Activated CD4-positive, alpha-beta memory T cell treated with anti-CD3 and anti-CD28 coated beads for 36 hours (primary cell): ENCODE measurements at regions not wholly inside any gene's neighbourhood (a gene's known extent, or its start where the extent isn't known, plus 50 kb on each side); places are given as distances from the start of the nearest gene placed in this dataset.

ENCODE experiments used
- CTCF ChIA-PET: fragments of 350-600 bp; sonication (Branson Sonifier 250); formaldehyde crosslinking; loops from one replicate; lab custom pipeline; 2021; ENCODE audit warnings: antibody characterized with exemption, inconsistent platforms; lab: Charles Lee
- POLR2A ChIA-PET: fragments of 350-600 bp; sonication (Branson Sonifier 250); formaldehyde crosslinking; loops from one replicate; lab custom pipeline; 2021; ENCODE audit warnings: antibody characterized with exemption; lab: Charles Lee
- DNase-seq: peaks from one replicate; pipeline ENCODE4 v3.0.0-alpha.2; 2020
- H3K27ac Mint-ChIP-seq: one replicate; pipeline ENCODE4 v1.8.0; 2021; ENCODE audit warnings: mixed read lengths
- H3K27me3 Mint-ChIP-seq: one replicate; pipeline ENCODE4 v1.8.0; 2021; ENCODE audit warnings: mixed read lengths
- H3K36me3 Mint-ChIP-seq: one replicate; pipeline ENCODE4 v1.8.0; 2021; ENCODE audit warnings: mixed read lengths
- H3K4me1 Mint-ChIP-seq: one replicate; pipeline ENCODE4 v1.8.0; 2021; ENCODE audit warnings: low read depth, mixed read lengths
- H3K4me3 Mint-ChIP-seq: one replicate; pipeline ENCODE4 v1.8.0; 2021; ENCODE audit warnings: mild to moderate bottlenecking, mixed read lengths
- H3K9me3 Mint-ChIP-seq: one replicate; pipeline ENCODE4 v1.8.0; 2021; ENCODE audit warnings: mixed read lengths
- intact Hi-C: fragments of 100-400 bp; cut with micrococcal nuclease; formaldehyde crosslinking; loops from one replicate; pipeline ENCODE4 v1.15.1; 2023

GRCh38 chr12:19894050-19894449 is 454.8 kb downstream of the AEBP2 start:
- no peak overlapping the region for H3K4me3 Mint-ChIP-seq
- DNase-seq, result no peak
- H3K36me3 Mint-ChIP-seq, result no peaks in the 10 kb centered on the region
- H3K4me1 Mint-ChIP-seq, result peaks cover 20% of the 10 kb centered on the region
- H3K27me3 Mint-ChIP-seq, result no peaks in the 10 kb centered on the region
- ChIA-PET POLR2A (interaction anchor here (0.7 to 1.8 kb wide), 5 partner anchors 44 to 94 kb away, joined by 3 to 5 read pairs (median 5); no protein-coding TSS in a partner anchor), CTCF (interaction anchor here (0.6 to 2.3 kb wide), 5 partner anchors 27 to 251 kb away, joined by 3 to 11 read pairs (median 6); no protein-coding TSS in a partner anchor)
- peak overlapping the region; percentile 86 for H3K27ac Mint-ChIP-seq
- no peaks in the 10 kb centered on the region for H3K9me3 Mint-ChIP-seq
- intact Hi-C loops, result loop anchor here (1.0 to 5.0 kb wide), 6 partner anchors 47 to 219 kb away; no protein-coding TSS in a partner anchor

GRCh38 chr12:19894803-19895202 is 455.5 kb downstream of the AEBP2 start:
- Mint-ChIP-seq H3K9me3 (no peaks in the 10 kb centered on the region), H3K27ac (peak overlapping the region; percentile 86), H3K36me3 (no peaks in the 10 kb centered on the region), H3K4me1 (peaks cover 20% of the 10 kb centered on the region), H3K27me3 (no peaks in the 10 kb centered on the region), H3K4me3 (no peak overlapping the region)
- DNase-seq, result no peak
- POLR2A ChIA-PET, result interaction anchor here (0.6 to 1.6 kb wide), 5 partner anchors 45 to 463 kb away, joined by 3 to 5 read pairs (median 3); no protein-coding TSS in a partner anchor
- CTCF ChIA-PET, result interaction anchor here (0.8 to 2.3 kb wide), 4 partner anchors 21 to 155 kb away, joined by 3 to 11 read pairs (median 8); no protein-coding TSS in a partner anchor
- intact Hi-C loops, result loop anchor here (1.0 to 5.0 kb wide), 9 partner anchors 48 to 463 kb away; no protein-coding TSS in a partner anchor

- Mint-ChIP-seq H3K4me1 (peaks cover 20% of the 10 kb centered on the region), H3K27ac (no peak overlapping the region), H3K36me3 (no peaks in the 10 kb centered on the region), H3K4me3 (no peak overlapping the region), H3K9me3 (no peaks in the 10 kb centered on the region), H3K27me3 (no peaks in the 10 kb centered on the region)
- intact Hi-C loops, result loop anchor here (1.0 to 5.0 kb wide), 5 partner anchors 49 to 463 kb away; no protein-coding TSS in a partner anchor
- no peak for DNase-seq
- POLR2A ChIA-PET, result interaction anchor here (0.6 to 1.6 kb wide), 5 partner anchors 46 to 463 kb away, joined by 3 to 5 read pairs (median 3); no protein-coding TSS in a partner anchor
- CTCF ChIA-PET, result interaction anchor here (0.8 to 2.2 kb wide), 2 partner anchors 20 to 61 kb away, joined by 3 to 11 read pairs; no protein-coding TSS in a partner anchor
Measured at GRCh38 chr12:19895246-19896020, 456.1 kb downstream of the AEBP2 start.

- H3K4me1 Mint-ChIP-seq, result peaks cover 20% of the 10 kb centered on the region
- POLR2A ChIA-PET, result no interaction called here
- H3K27me3 Mint-ChIP-seq, result no peaks in the 10 kb centered on the region
- H3K9me3 Mint-ChIP-seq, result no peaks in the 10 kb centered on the region
- no peak overlapping the region for H3K4me3 Mint-ChIP-seq
- no peak for DNase-seq
- H3K36me3 Mint-ChIP-seq, result no peaks in the 10 kb centered on the region
- no peak overlapping the region for H3K27ac Mint-ChIP-seq
- intact Hi-C loops, result loop anchor here (5.0 kb wide), 1 partner anchor 464 kb away; no protein-coding TSS in a partner anchor
- CTCF ChIA-PET, result no interaction called here
Measured at GRCh38 chr12:19896041-19896440, 456.7 kb downstream of the AEBP2 start.

- H3K27ac Mint-ChIP-seq, result no peak overlapping the region
- no peaks in the 10 kb centered on the region for H3K9me3 Mint-ChIP-seq
- no peaks in the 10 kb centered on the region for H3K36me3 Mint-ChIP-seq
- intact Hi-C loops, result loop anchor here (5.0 kb wide), 1 partner anchor 464 kb away; no protein-coding TSS in a partner anchor
- DNase-seq, result no peak
- ChIA-PET POLR2A (no interaction called here), CTCF (no interaction called here)
- H3K27me3 Mint-ChIP-seq, result no peaks in the 10 kb centered on the region
- peaks cover 20% of the 10 kb centered on the region for H3K4me1 Mint-ChIP-seq
- H3K4me3 Mint-ChIP-seq, result no peak overlapping the region
Measured at GRCh38 chr12:19896534-19896933, 457.2 kb downstream of the AEBP2 start.

- H3K27ac Mint-ChIP-seq, result no peak overlapping the region
- no peaks in the 10 kb centered on the region for H3K9me3 Mint-ChIP-seq
- no peak for DNase-seq
- no peak overlapping the region for H3K4me3 Mint-ChIP-seq
- intact Hi-C loops, result loop anchor here (5.0 kb wide), 1 partner anchor 466 kb away; no protein-coding TSS in a partner anchor
- peaks cover 20% of the 10 kb centered on the region for H3K4me1 Mint-ChIP-seq
- H3K27me3 Mint-ChIP-seq, result no peaks in the 10 kb centered on the region
- CTCF ChIA-PET, result interaction anchor here (0.6 to 1.5 kb wide), 2 partner anchors 20 to 99 kb away, joined by 4 read pairs; no protein-coding TSS in a partner anchor
- H3K36me3 Mint-ChIP-seq, result no peaks in the 10 kb centered on the region
- POLR2A ChIA-PET, result no interaction called here
Measured at GRCh38 chr12:19897900-19898408, 458.7 kb downstream of the AEBP2 start.

- no peaks in the 10 kb centered on the region for H3K9me3 Mint-ChIP-seq
- H3K27ac Mint-ChIP-seq, result no peak overlapping the region
- no peak overlapping the region for H3K4me3 Mint-ChIP-seq
- no peak for DNase-seq
- ChIA-PET POLR2A (no interaction called here), CTCF (no interaction called here)
- intact Hi-C loops, result no loop called here
- H3K36me3 Mint-ChIP-seq, result no peaks in the 10 kb centered on the region
- no peaks in the 10 kb centered on the region for H3K4me1 Mint-ChIP-seq
- H3K27me3 Mint-ChIP-seq, result no peaks in the 10 kb centered on the region
Measured at GRCh38 chr12:19901841-19902240, 462.5 kb downstream of the AEBP2 start.

- no peak for DNase-seq
- Mint-ChIP-seq H3K4me3 (no peak overlapping the region), H3K27me3 (no peaks in the 10 kb centered on the region), H3K9me3 (no peaks in the 10 kb centered on the region), H3K4me1 (no peaks in the 10 kb centered on the region), H3K36me3 (no peaks in the 10 kb centered on the region), H3K27ac (no peak overlapping the region)
- intact Hi-C loops, result no loop called here
- ChIA-PET CTCF (no interaction called here), POLR2A (no interaction called here)
Measured at GRCh38 chr12:19904819-19905218, 463.5 kb upstream of the PDE3A start.

- POLR2A ChIA-PET, result no interaction called here
Measured at GRCh38 chr12:19908830-19909229, 459.5 kb upstream of the PDE3A start.

GRCh38 chr12:19909418-19909817 is 458.9 kb upstream of the PDE3A start:
- no peak overlapping the region for H3K4me3 Mint-ChIP-seq
- CTCF ChIA-PET, result no interaction called here
- POLR2A ChIA-PET, result no interaction called here

More at GRCh38 chr12:19908830-19909229, 459.5 kb upstream of the PDE3A start:
- CTCF ChIA-PET, result no interaction called here
- no peak overlapping the region for H3K27ac Mint-ChIP-seq
- H3K36me3 Mint-ChIP-seq, result no peaks in the 10 kb centered on the region
- no peaks in the 10 kb centered on the region for H3K4me1 Mint-ChIP-seq
- intact Hi-C loops, result no loop called here
- H3K9me3 Mint-ChIP-seq, result no peaks in the 10 kb centered on the region
- no peak for DNase-seq
- H3K27me3 Mint-ChIP-seq, result no peaks in the 10 kb centered on the region
- no peak overlapping the region for H3K4me3 Mint-ChIP-seq

GRCh38 chr12:19910681-19911080 is 457.7 kb upstream of the PDE3A start:
- no peak for DNase-seq
- Mint-ChIP-seq H3K27me3 (no peaks in the 10 kb centered on the region), H3K4me1 (no peaks in the 10 kb centered on the region), H3K36me3 (no peaks in the 10 kb centered on the region), H3K9me3 (no peaks in the 10 kb centered on the region), H3K4me3 (no peak overlapping the region), H3K27ac (no peak overlapping the region)
- CTCF ChIA-PET, result no interaction called here
- intact Hi-C loops, result no loop called here
- POLR2A ChIA-PET, result no interaction called here

More at GRCh38 chr12:19909418-19909817, 458.9 kb upstream of the PDE3A start:
- no peak overlapping the region for H3K27ac Mint-ChIP-seq
- intact Hi-C loops, result no loop called here
- DNase-seq, result no peak
- H3K36me3 Mint-ChIP-seq, result no peaks in the 10 kb centered on the region
- no peaks in the 10 kb centered on the region for H3K9me3 Mint-ChIP-seq
- no peaks in the 10 kb centered on the region for H3K27me3 Mint-ChIP-seq
- H3K4me1 Mint-ChIP-seq, result no peaks in the 10 kb centered on the region

GRCh38 chr12:19912991-19913390 is 455.3 kb upstream of the PDE3A start:
- no peak overlapping the region for H3K4me3 Mint-ChIP-seq
- no peak for DNase-seq
- H3K9me3 Mint-ChIP-seq, result no peaks in the 10 kb centered on the region
- H3K4me1 Mint-ChIP-seq, result no peaks in the 10 kb centered on the region
- no peaks in the 10 kb centered on the region for H3K36me3 Mint-ChIP-seq
- H3K27ac Mint-ChIP-seq, result no peak overlapping the region
- no peaks in the 10 kb centered on the region for H3K27me3 Mint-ChIP-seq
- intact Hi-C loops, result no loop called here
- POLR2A ChIA-PET, result no interaction called here
- CTCF ChIA-PET, result no interaction called here
